A204.1 (cell line): ENCODE measurements at regions not wholly inside any gene's neighbourhood (a gene's known extent, or its start where the extent isn't known, plus 50 kb on each side); places are given as distances from the start of the nearest gene placed in this dataset.
"Not testable (repeated sequence)": the region's sequence is repeated elsewhere in the genome, so short reads cannot be mapped to it uniquely, and the experiment has no call there.

ENCODE experiments used
- FAIRE-seq: peaks from 2 replicates; lab custom pipeline; 2012; peaks lifted over from hg19 to GRCh38; lab: Jason Lieb, UNC

- no peak for FAIRE-seq
Observed at GRCh38 chr12:67042697-67043131, 226.4 kb upstream of the CAND1 start.

- FAIRE-seq, result no peak
Observed at GRCh38 chr12:67043771-67044170, 225.4 kb upstream of the CAND1 start.

GRCh38 chr12:67045650-67046049, 223.5 kb upstream of the CAND1 start:
- no peak for FAIRE-seq

GRCh38 chr12:67046062-67046461, 223.1 kb upstream of the CAND1 start:
- no peak for FAIRE-seq

- no peak for FAIRE-seq
Observed at GRCh38 chr12:67047634-67048033, 221.5 kb upstream of the CAND1 start.

GRCh38 chr12:67048371-67048770, 220.8 kb upstream of the CAND1 start:
- FAIRE-seq, result no peak

- FAIRE-seq, result not testable (repeated sequence)
Observed at GRCh38 chr12:67049199-67049598, 220.0 kb upstream of the CAND1 start.

- FAIRE-seq, result no peak
Observed at GRCh38 chr12:67052981-67053380, 216.2 kb upstream of the CAND1 start.

- FAIRE-seq, result no peak
Observed at GRCh38 chr12:67056329-67056728, 212.8 kb upstream of the CAND1 start.

GRCh38 chr12:67057072-67057471, 212.1 kb upstream of the CAND1 start:
- FAIRE-seq, result no peak

- no peak for FAIRE-seq
Observed at GRCh38 chr12:67062193-67062592, 207.0 kb upstream of the CAND1 start.

- no peak for FAIRE-seq
Observed at GRCh38 chr12:67067453-67068203, 201.5 kb upstream of the CAND1 start.

GRCh38 chr12:67068204-67068731, 200.9 kb upstream of the CAND1 start:
- FAIRE-seq, result no peak

- no peak for FAIRE-seq
Observed at GRCh38 chr12:67068761-67069450, 200.3 kb upstream of the CAND1 start.

GRCh38 chr12:67069451-67070306, 199.5 kb upstream of the CAND1 start:
- FAIRE-seq, result no peak

GRCh38 chr12:67070307-67070600, 198.9 kb upstream of the CAND1 start:
- no peak for FAIRE-seq

GRCh38 chr12:67070604-67071003, 198.6 kb upstream of the CAND1 start:
- FAIRE-seq, result no peak

- not testable (repeated sequence) for FAIRE-seq
Observed at GRCh38 chr12:67072281-67072680, 196.9 kb upstream of the CAND1 start.

GRCh38 chr12:67073336-67073735, 195.8 kb upstream of the CAND1 start:
- no peak for FAIRE-seq

GRCh38 chr12:67074072-67074471, 195.1 kb upstream of the CAND1 start:
- no peak for FAIRE-seq

- FAIRE-seq, result no peak
Observed at GRCh38 chr12:67077617-67078016, 191.5 kb upstream of the CAND1 start.

- FAIRE-seq, result no peak
Observed at GRCh38 chr12:67078957-67079356, 190.2 kb upstream of the CAND1 start.

- no peak for FAIRE-seq
Observed at GRCh38 chr12:67080637-67081036, 188.5 kb upstream of the CAND1 start.
